GM03348 (cell line): ENCODE measurements at regions not wholly inside any gene's neighbourhood (a gene's known extent, or its start where the extent isn't known, plus 50 kb on each side); places are given as distances from the start of the nearest gene placed in this dataset.
"Not testable (repeated sequence)": the region's sequence is repeated elsewhere in the genome, so short reads cannot be mapped to it uniquely, and the experiment has no call there.

Experiments
- DNase-seq: peaks from one replicate; pipeline ENCODE4 v3.0.0; 2012; ENCODE audit warnings: low spot score

- DNase-seq: not testable (repeated sequence)
Observed at GRCh38 chr2:132220589-132220988, 58.8 kb upstream of the ANKRD30BL start.

GRCh38 chr2:132221886-132222285, 60.1 kb upstream of the ANKRD30BL start:
- DNase-seq: not testable (repeated sequence)

- DNase-seq: peak; percentile 2
Observed at GRCh38 chr2:132252191-132252893, 90.6 kb upstream of the ANKRD30BL start.

GRCh38 chr2:132252894-132253264, 91.1 kb upstream of the ANKRD30BL start:
- peak; percentile 1 for DNase-seq

- DNase-seq: peak; percentile 2
Observed at GRCh38 chr2:132253496-132254305, 91.9 kb upstream of the ANKRD30BL start.

- DNase-seq: not testable (repeated sequence)
Observed at GRCh38 chr2:132254306-132254919, 92.7 kb upstream of the ANKRD30BL start.

GRCh38 chr2:132255714-132256113, 94.0 kb upstream of the ANKRD30BL start:
- peak; percentile 1 for DNase-seq

GRCh38 chr2:132256251-132256902, 94.6 kb upstream of the ANKRD30BL start:
- peak; percentile 2 for DNase-seq

- DNase-seq: not testable (repeated sequence)
Observed at GRCh38 chr2:132256903-132257300, 95.2 kb upstream of the ANKRD30BL start.

- peak; percentile 6 for DNase-seq
Observed at GRCh38 chr2:132257301-132258171, 95.8 kb upstream of the ANKRD30BL start.

GRCh38 chr2:132259276-132259675, 97.5 kb upstream of the ANKRD30BL start:
- not testable (repeated sequence) for DNase-seq

- not testable (repeated sequence) for DNase-seq
Observed at GRCh38 chr2:132265595-132265994, 103.8 kb upstream of the ANKRD30BL start.

GRCh38 chr2:132267105-132267497, 105.3 kb upstream of the ANKRD30BL start:
- DNase-seq: no peak

- not testable (repeated sequence) for DNase-seq
Observed at GRCh38 chr2:132267498-132268283, 105.9 kb upstream of the ANKRD30BL start.

GRCh38 chr2:132268284-132268976, 106.7 kb upstream of the ANKRD30BL start:
- DNase-seq: peak; percentile 38

- DNase-seq: no peak
Observed at GRCh38 chr2:132268977-132269523, 107.3 kb upstream of the ANKRD30BL start.

GRCh38 chr2:132270255-132270654, 108.5 kb upstream of the ANKRD30BL start:
- DNase-seq: no peak

GRCh38 chr2:132270981-132271546, 109.3 kb upstream of the ANKRD30BL start:
- no peak for DNase-seq

GRCh38 chr2:132271794-132272193, 110.0 kb upstream of the ANKRD30BL start:
- DNase-seq: not testable (repeated sequence)
